Bronchial epithelial cell (primary cell): ENCODE measurements at regions not wholly inside any gene's neighbourhood (a gene's known extent, or its start where the extent isn't known, plus 50 kb on each side); places are given as distances from the start of the nearest gene placed in this dataset.

Experiments used
- DNase-seq: peaks from one replicate; pipeline ENCODE4 v3.0.0-alpha.2; 2010; ENCODE audit warnings: low read depth
- FAIRE-seq: peaks from 2 replicates; lab custom pipeline; 2011; peaks lifted over from hg19 to GRCh38; lab: Jason Lieb, UNC
- H3K27me3 ChIP-seq: 2 replicates; pipeline ENCODE4 v1.5.1; 2011; ENCODE audit warnings: low read length; ENCODE audit not compliant: control insufficient read depth, insufficient read depth
- H3K36me3 ChIP-seq: 2 replicates; pipeline ENCODE4 v1.5.1; 2011; ENCODE audit warnings: low read length; ENCODE audit not compliant: control insufficient read depth, insufficient read depth
- H3K4me3 ChIP-seq: 2 replicates; pipeline ENCODE4 v1.5.1; 2011; ENCODE audit warnings: mild to moderate bottlenecking, low read depth, low read length, control low read depth
- TF ChIP-seq, protein P1 (sequence below): IDR thresholded peaks from 2 replicates; pipeline ENCODE4 v1.5.1; 2011; ENCODE audit warnings: mild to moderate bottlenecking, moderate library complexity, low read length, control low read depth, inconsistent platforms; ENCODE audit not compliant: insufficient read depth, severe bottlenecking

DNA sequence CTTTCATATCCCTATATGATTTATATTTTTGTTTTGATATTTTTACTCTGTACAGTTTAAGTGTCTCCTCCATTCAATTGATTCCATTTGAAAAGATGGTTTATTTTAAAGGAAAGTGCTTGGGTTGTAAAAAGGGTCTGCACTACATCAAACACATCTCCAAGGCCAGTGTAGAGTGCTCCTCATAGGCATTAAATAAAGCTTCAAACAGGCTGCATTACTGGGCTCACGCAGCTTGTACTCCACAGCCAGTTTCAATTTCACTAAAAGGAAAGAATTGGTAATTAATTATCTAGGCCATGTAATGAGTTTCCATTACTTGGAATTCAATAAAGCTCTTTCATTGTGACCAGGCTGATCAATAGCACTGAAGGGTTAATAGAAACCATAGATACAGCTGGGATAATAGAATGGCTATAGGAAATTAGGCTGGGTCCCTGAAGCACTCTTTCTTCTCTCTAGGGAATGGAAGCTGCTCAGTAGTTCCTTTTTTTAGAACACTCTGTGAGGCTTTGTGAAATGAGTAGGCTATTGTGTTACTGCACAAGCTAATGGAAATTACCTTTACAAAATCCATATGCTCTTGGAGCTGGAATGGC is 442.2 kb downstream of the RNF144B start:
- Histone ChIP-seq H3K4me3 (no peak overlapping the region), H3K27me3 (no peaks in the 10 kb centered on the region), H3K36me3 (no peaks in the 10 kb centered on the region)
- DNase-seq: no peak
- no peak for FAIRE-seq
- TF ChIP-seq, protein P1, sequence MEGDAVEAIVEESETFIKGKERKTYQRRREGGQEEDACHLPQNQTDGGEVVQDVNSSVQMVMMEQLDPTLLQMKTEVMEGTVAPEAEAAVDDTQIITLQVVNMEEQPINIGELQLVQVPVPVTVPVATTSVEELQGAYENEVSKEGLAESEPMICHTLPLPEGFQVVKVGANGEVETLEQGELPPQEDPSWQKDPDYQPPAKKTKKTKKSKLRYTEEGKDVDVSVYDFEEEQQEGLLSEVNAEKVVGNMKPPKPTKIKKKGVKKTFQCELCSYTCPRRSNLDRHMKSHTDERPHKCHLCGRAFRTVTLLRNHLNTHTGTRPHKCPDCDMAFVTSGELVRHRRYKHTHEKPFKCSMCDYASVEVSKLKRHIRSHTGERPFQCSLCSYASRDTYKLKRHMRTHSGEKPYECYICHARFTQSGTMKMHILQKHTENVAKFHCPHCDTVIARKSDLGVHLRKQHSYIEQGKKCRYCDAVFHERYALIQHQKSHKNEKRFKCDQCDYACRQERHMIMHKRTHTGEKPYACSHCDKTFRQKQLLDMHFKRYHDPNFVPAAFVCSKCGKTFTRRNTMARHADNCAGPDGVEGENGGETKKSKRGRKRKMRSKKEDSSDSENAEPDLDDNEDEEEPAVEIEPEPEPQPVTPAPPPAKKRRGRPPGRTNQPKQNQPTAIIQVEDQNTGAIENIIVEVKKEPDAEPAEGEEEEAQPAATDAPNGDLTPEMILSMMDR: no peak

GRCh38 chr6:18835976-18836375 is 448.8 kb downstream of the RNF144B start:
- Histone ChIP-seq H3K36me3 (no peaks in the 10 kb centered on the region), H3K4me3 (no peak overlapping the region), H3K27me3 (no peaks in the 10 kb centered on the region)
- FAIRE-seq: no peak
- no peak for DNase-seq
- TF ChIP-seq, protein P1: no peak

DNA sequence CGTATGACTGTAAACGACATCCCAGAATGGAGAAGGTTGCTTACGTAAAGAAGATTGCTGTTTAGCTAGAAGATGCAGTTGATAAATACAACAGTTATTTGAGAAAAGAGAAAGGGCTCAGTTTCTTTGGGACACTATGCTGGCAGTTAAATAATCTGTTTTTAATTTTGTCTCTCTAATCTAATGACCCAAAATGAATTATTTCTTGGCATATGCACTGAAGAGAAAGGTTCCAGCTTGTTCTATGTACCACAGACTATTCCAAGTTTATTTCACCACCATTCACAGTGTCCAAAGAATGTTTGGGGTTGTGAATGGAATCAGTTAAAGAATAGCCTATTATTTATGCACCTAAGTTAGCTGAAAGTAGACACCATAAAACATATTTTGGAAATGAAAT is 449.9 kb downstream of the RNF144B start:
- Histone ChIP-seq H3K36me3 (no peaks in the 10 kb centered on the region), H3K27me3 (no peaks in the 10 kb centered on the region), H3K4me3 (no peak overlapping the region)
- DNase-seq: no peak
- no peak for FAIRE-seq
- TF ChIP-seq, protein P1: no peak

DNA sequence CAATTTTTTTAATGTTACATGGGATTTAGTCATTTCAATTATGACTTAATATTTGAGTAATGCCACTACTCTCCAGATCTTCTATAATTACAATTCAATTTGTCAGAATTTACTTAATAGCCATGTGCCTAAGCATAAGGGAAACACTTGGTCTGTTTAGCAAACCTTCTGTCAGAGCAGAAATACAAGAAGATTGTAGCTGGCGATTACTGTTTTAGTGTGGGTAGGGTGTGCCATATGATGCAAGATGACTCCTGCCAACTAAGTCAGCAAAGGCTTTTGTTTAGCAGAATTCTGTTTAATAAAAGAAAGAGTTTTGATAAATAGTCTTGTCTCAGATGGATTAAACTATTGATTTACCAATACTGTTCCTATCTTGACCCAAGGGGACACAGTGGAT is 455.4 kb downstream of the RNF144B start:
- TF ChIP-seq, protein P1: no peak
- FAIRE-seq (no peak), DNase-seq (no peak)
- Histone ChIP-seq H3K36me3 (no peaks in the 10 kb centered on the region), H3K4me3 (no peak overlapping the region), H3K27me3 (no peaks in the 10 kb centered on the region)

DNA sequence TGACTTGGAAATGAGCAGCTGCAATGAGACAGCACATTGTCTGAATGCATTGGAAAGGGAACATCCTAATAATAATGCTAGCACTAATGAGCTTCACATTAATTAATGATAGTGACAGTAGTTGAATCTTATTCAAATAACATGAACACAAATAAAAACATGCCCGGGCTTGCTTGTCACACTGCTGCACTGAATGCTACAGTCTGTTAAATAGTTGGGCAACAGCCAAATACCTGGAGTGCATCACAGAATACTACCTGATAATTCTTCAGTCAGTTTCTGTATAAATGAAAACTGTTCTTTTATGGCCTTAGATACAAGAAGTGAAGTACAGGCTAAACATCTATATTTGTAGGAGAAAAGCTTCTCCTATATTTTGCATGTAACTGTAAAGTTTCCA is 458.7 kb downstream of the RNF144B start:
- DNase-seq: peak; percentile 50
- TF ChIP-seq, protein P1: no peak
- Histone ChIP-seq H3K36me3 (no peaks in the 10 kb centered on the region), H3K27me3 (no peaks in the 10 kb centered on the region), H3K4me3 (no peak overlapping the region)
- FAIRE-seq: no peak

- FAIRE-seq (no peak), DNase-seq (no peak)
- TF ChIP-seq, protein P1: no peak
- no peaks in the 10 kb centered on the region for H3K36me3 ChIP-seq
- no peak overlapping the region for H3K4me3 ChIP-seq
- H3K27me3 ChIP-seq: no peaks in the 10 kb centered on the region
Measured at GRCh38 chr6:18846327-18846726, 459.2 kb downstream of the RNF144B start.
